ENCODE measurements at regions not wholly inside any gene's neighbourhood (a gene's known extent, or its start where the extent isn't known, plus 50 kb on each side); places are given as distances from the start of the nearest gene placed in this dataset.
"Not testable (repeated sequence)": the region's sequence is repeated elsewhere in the genome, so short reads cannot be mapped to it uniquely, and the experiment has no call there.

GRCh38 chr10:9828110-9828509, 1189.6 kb upstream of the CELF2 start:
- no peak for DNase-seq (ENCODE audit: low read depth in 2 of 2)

GRCh38 chr10:9833942-9834341, 1183.7 kb upstream of the CELF2 start:
- DNase-seq (ENCODE audit: low read depth in 2 of 2): no peak

- DNase-seq (ENCODE audit: low read depth in 2 of 2): no peak
These were observed 1183.2 kb upstream of the CELF2 start for GRCh38 chr10:9834434-9834833.

GRCh38 chr10:9845075-9845474, 1172.6 kb upstream of the CELF2 start:
- DNase-seq (ENCODE audit: low read depth in 2 of 2): no peak

- no peak for DNase-seq (ENCODE audit: low read depth in 2 of 2)
These were observed 1169.4 kb upstream of the CELF2 start for GRCh38 chr10:9848278-9848677.

GRCh38 chr10:9848981-9849380, 1168.7 kb upstream of the CELF2 start:
- DNase-seq (ENCODE audit: low read depth in 2 of 2): no peak

- DNase-seq (ENCODE audit: low read depth in 2 of 2): no peak
These were observed 1167.3 kb upstream of the CELF2 start for GRCh38 chr10:9850415-9850814.

- no peak for DNase-seq (ENCODE audit: low read depth in 2 of 2)
These were observed 1165.9 kb upstream of the CELF2 start for GRCh38 chr10:9851808-9852207.

GRCh38 chr10:9853405-9854355, 1164.0 kb upstream of the CELF2 start:
- DNase-seq (ENCODE audit: low read depth in 2 of 2): no peak

- DNase-seq (ENCODE audit: low read depth in 2 of 2): not testable (repeated sequence)
These were observed 1162.2 kb upstream of the CELF2 start for GRCh38 chr10:9855451-9855850.

- DNase-seq (ENCODE audit: low read depth in 2 of 2): no peak
These were observed 1158.9 kb upstream of the CELF2 start for GRCh38 chr10:9858816-9859215.

- no peak for DNase-seq (ENCODE audit: low read depth in 2 of 2)
These were observed 1157.6 kb upstream of the CELF2 start for GRCh38 chr10:9860045-9860444.

- no peak for DNase-seq (ENCODE audit: low read depth in 2 of 2)
These were observed 1154.0 kb upstream of the CELF2 start for GRCh38 chr10:9863559-9864121.

- no peak for DNase-seq (ENCODE audit: low read depth in 2 of 2)
These were observed 1149.2 kb upstream of the CELF2 start for GRCh38 chr10:9868499-9868898.

GRCh38 chr10:9869205-9869604, 1148.5 kb upstream of the CELF2 start:
- DNase-seq (ENCODE audit: low read depth in 2 of 2): no peak

- no peak for DNase-seq (ENCODE audit: low read depth in 2 of 2)
These were observed 1148.0 kb upstream of the CELF2 start for GRCh38 chr10:9869606-9870176.

- no peak for DNase-seq (ENCODE audit: low read depth in 2 of 2)
These were observed 1142.3 kb upstream of the CELF2 start for GRCh38 chr10:9875353-9875752.

GRCh38 chr10:9877978-9878377, 1139.7 kb upstream of the CELF2 start:
- no peak for DNase-seq (ENCODE audit: low read depth in 2 of 2)

- DNase-seq (ENCODE audit: low read depth in 2 of 2): no peak
These were observed 1139.3 kb upstream of the CELF2 start for GRCh38 chr10:9878383-9878782.

GRCh38 chr10:9885761-9886160, 1131.9 kb upstream of the CELF2 start:
- DNase-seq (ENCODE audit: low read depth in 2 of 2): no peak

- DNase-seq (ENCODE audit: low read depth in 2 of 2): no peak
These were observed 1130.9 kb upstream of the CELF2 start for GRCh38 chr10:9886772-9887171.

GRCh38 chr10:9895453-9895852, 1122.2 kb upstream of the CELF2 start:
- no peak for DNase-seq (ENCODE audit: low read depth in 2 of 2)

- no peak for DNase-seq (ENCODE audit: low read depth in 2 of 2)
These were observed 1121.7 kb upstream of the CELF2 start for GRCh38 chr10:9895981-9896380.

All from stimulated activated CD4-positive, alpha-beta T cell treated with anti-CD3 and anti-CD28 coated beads, Interleukin-12 subunit alpha, Interleukin-12 subunit beta, amount 100 ng/mL, for 24 hours (primary cell).